K562 (cell line): ENCODE measurements at regions not wholly inside any gene's neighbourhood (a gene's known extent, or its start where the extent isn't known, plus 50 kb on each side); places are given as distances from the start of the nearest gene placed in this dataset.

Experiments used
- ATAC-seq: fragments of 200-7000 bp; cut with Tn5 transposase; 3 replicates; pipeline ENCODE4 v1.9.1; 2020; ENCODE audit warnings: moderate library complexity
- BruUV-seq: library from RNA; stranded (reverse); fragments of 400-500 nt; replicated peaks from 2 replicates; lab custom pipeline; 2021; lab: Mats Ljungman, UMichigan
- CTCF ChIA-PET: fragments of 300-600 bp; formaldehyde crosslinking; extraction: SDS; loops from one replicate; lab custom pipeline; 2021; ENCODE audit warnings: low intra/inter-chr PET ratio; lab: Yijun Ruan, JAX
- POLR2A ChIA-PET: fragments of 300-600, 350-650 bp; sonication (Branson Sonifier 250); formaldehyde crosslinking; extraction: SDS; loops from one replicate; lab custom pipeline; 2021; ENCODE audit warnings: antibody characterized with exemption, inconsistent platforms; lab: Yijun Ruan, JAX
- DNase-seq, 4 experiments: peaks; one replicate each; pipeline versions ENCODE4 v3.0.0 to v3.0.0-alpha.2; 2011 to 2018; ENCODE audit warnings: low spot score in 3 of 4, mixed read lengths in 3 of 4; ENCODE audit errors: extremely low read depth in 1 of 4
- FAIRE-seq: peaks from 2 replicates; lab custom pipeline; 2011; peaks lifted over from hg19 to GRCh38; lab: Jason Lieb, UNC
- H2AFZ ChIP-seq: 2 replicates; pipeline ENCODE4 v1.6.0; 2011; ENCODE audit warnings: low read depth, low read length, control low read depth, inconsistent platforms
- H3K27ac ChIP-seq: fragments of 200-600 bp; 3 replicates; pipeline ENCODE4 v1.8.0; 2011; ENCODE audit warnings: low read depth, mild to moderate bottlenecking, control low read depth, inconsistent platforms, low read length, moderate library complexity, mixed read lengths; ENCODE audit errors: extremely low read depth
- H3K27me3 ChIP-seq, 2 experiments: fragments of 300-600 bp in 1 of 2; 2 replicates in 1 of 2; 3 replicates in 1 of 2; pipeline versions ENCODE4 v1.6.0 to v1.8.0; 2011; ENCODE audit warnings: inconsistent platforms in 2 of 2, low read length in 2 of 2, mild to moderate bottlenecking in 1 of 2, mixed read lengths in 1 of 2, moderate library complexity in 1 of 2; ENCODE audit not compliant: control insufficient read depth in 2 of 2, insufficient read depth in 2 of 2
- H3K36me3 ChIP-seq: fragments of 300-600 bp; 3 replicates; pipeline ENCODE4 v1.8.0; 2011; ENCODE audit warnings: mild to moderate bottlenecking, low read length, inconsistent platforms; ENCODE audit not compliant: control insufficient read depth, insufficient read depth
- H3K4me1 ChIP-seq, 2 experiments: fragments of 200-600 bp in 1 of 2; replicated peaks in 1 of 2; 2 replicates in 1 of 2; 3 replicates in 1 of 2; pipeline versions ENCODE4 v1.5.1 to v1.8.0; 2011; ENCODE audit warnings: inconsistent platforms in 2 of 2, low read length in 2 of 2, mild to moderate bottlenecking in 1 of 2, mixed read lengths in 1 of 2, moderate library complexity in 1 of 2; ENCODE audit not compliant: control insufficient read depth in 2 of 2, insufficient read depth in 2 of 2
- H3K4me2 ChIP-seq: 2 replicates; pipeline ENCODE4 v1.6.1; 2011; ENCODE audit warnings: low read length, control low read depth, inconsistent platforms, mixed read lengths; ENCODE audit not compliant: insufficient read depth
- H3K4me3 ChIP-seq: fragments of 200-600 bp; sonication (generic), shearing (Covaris generic); 2 replicates; pipeline ENCODE4 v1.5.1; 2016; ENCODE audit warnings: control low read depth, inconsistent platforms
- H3K79me2 ChIP-seq: fragments of 200-600 bp; 3 replicates; pipeline ENCODE4 v1.8.0; 2011; ENCODE audit warnings: low read length, inconsistent platforms; ENCODE audit not compliant: control insufficient read depth, insufficient read depth
- H3K9ac ChIP-seq, 2 experiments: 2 replicates each; pipeline versions ENCODE4 v1.6.0 to v1.6.1; 2011; ENCODE audit warnings: low read depth in 2 of 2, low read length in 2 of 2, control low read depth in 1 of 2, inconsistent platforms in 1 of 2, mild to moderate bottlenecking in 1 of 2, mixed read lengths in 1 of 2; ENCODE audit not compliant: insufficient read depth in 1 of 2
- H3K9me1 ChIP-seq: one replicate; pipeline ENCODE4 v1.6.0; 2011; ENCODE audit warnings: inconsistent platforms, mild to moderate bottlenecking, low read length, moderate library complexity; ENCODE audit not compliant: control insufficient read depth, insufficient read depth
- H3K9me3 ChIP-seq: replicated peaks from 2 replicates; pipeline ENCODE4 v1.5.1; 2011; ENCODE audit warnings: low read depth, low read length, inconsistent platforms; ENCODE audit not compliant: control insufficient read depth, insufficient read depth
- H4K20me1 ChIP-seq: replicated peaks from 2 replicates; pipeline ENCODE4 v1.6.1; 2011; ENCODE audit warnings: low read length, inconsistent platforms, mixed read lengths; ENCODE audit not compliant: control insufficient read depth, insufficient read depth
- GABPB2 ChIP-seq: fragments of 250-450 bp; sonication (Bioruptor Pico); conservative IDR thresholded peaks from 2 replicates; pipeline ENCODE4 v1.5.1; 2021; ENCODE audit warnings: mild to moderate bottlenecking
- ID3 ChIP-seq, 2 experiments: fragments of 250-450 bp in 1 of 2; fragments of 450-650 bp in 1 of 2; sonication (Bioruptor Pico) in 1 of 2; IDR thresholded peaks; 2 replicates each; pipeline versions ENCODE4 v1.6.1 to v1.8.0; 2016 to 2021; ENCODE audit warnings: mild to moderate bottlenecking in 2 of 2, moderate library complexity in 2 of 2, missing compliant biosample characterization in 1 of 2, missing genetic modification characterization in 1 of 2
- IRF2 ChIP-seq: sonication (generic); formaldehyde crosslinking; IDR thresholded peaks from 2 replicates; pipeline ENCODE4 v1.8.1; 2022; ENCODE audit warnings: mild to moderate bottlenecking, missing genetic modification reagents
- NONO ChIP-seq, 2 experiments: fragments of 200-400 bp in 1 of 2; fragments of 450-650 bp in 1 of 2; formaldehyde crosslinking in 1 of 2; IDR thresholded peaks; 2 replicates each; pipeline ENCODE4 v1.6.1; 2017; ENCODE audit warnings: low read depth in 2 of 2, mild to moderate bottlenecking in 2 of 2, moderate library complexity in 2 of 2, low read length in 1 of 2
- NR0B1 ChIP-seq: fragments of 450-650 bp; IDR thresholded peaks from one replicate; pipeline ENCODE4 v1.6.1; 2018; ENCODE audit warnings: mild to moderate bottlenecking, moderate library complexity; ENCODE audit not compliant: partially characterized antibody
- NR2C2 ChIP-seq, 2 experiments: fragments of 200-800 bp in 1 of 2; sonication (Bioruptor generic) in 1 of 2; sonication (generic) in 1 of 2; formaldehyde crosslinking in 1 of 2; IDR thresholded peaks; 2 replicates each; pipeline versions ENCODE4 v1.6.1 to v1.8.0; 2016 to 2022; ENCODE audit warnings: mild to moderate bottlenecking in 1 of 2, missing compliant biosample characterization in 1 of 2, missing genetic modification characterization in 1 of 2, missing genetic modification reagents in 1 of 2
- RBM15 ChIP-seq: fragments of 200-400 bp; formaldehyde crosslinking; IDR thresholded peaks from 2 replicates; pipeline ENCODE4 v1.6.1; 2018; ENCODE audit warnings: mild to moderate bottlenecking, low read length, moderate library complexity; ENCODE audit not compliant: insufficient read depth
- SMARCC2 ChIP-seq: fragments of 450-650 bp; IDR thresholded peaks from 2 replicates; pipeline ENCODE4 v1.6.1; 2017; ENCODE audit warnings: antibody characterized with exemption, moderate library complexity, mild to moderate bottlenecking, low read depth
- ZC3H4 ChIP-seq: sonication (generic); formaldehyde crosslinking; IDR thresholded peaks from 2 replicates; pipeline ENCODE4 v1.9.0; 2021; ENCODE audit warnings: missing genetic modification reagents, borderline replicate concordance
- ZNF134 ChIP-seq: fragments of 250-450 bp; sonication (Bioruptor Pico); conservative IDR thresholded peaks from 2 replicates; pipeline ENCODE4 v1.4.0; 2020
- ZNF561 ChIP-seq: fragments of 450-650 bp; formaldehyde crosslinking; conservative IDR thresholded peaks from 2 replicates; pipeline ENCODE4 v1.4.0; 2020; ENCODE audit warnings: mild to moderate bottlenecking, moderate library complexity
- ZZZ3 ChIP-seq: fragments of 450-650 bp; IDR thresholded peaks from 2 replicates; pipeline ENCODE4 v1.6.1; 2016; ENCODE audit warnings: antibody characterized with exemption, mild to moderate bottlenecking, moderate library complexity
- WGBS: fragments of 100-300 bp; shearing (Covaris generic); methylation state at CpG from one replicate; pipeline ENCODE4 v1.1.6; 2016; ENCODE audit warnings: low coverage, mixed read lengths; ENCODE audit not compliant: insufficient coverage; ENCODE audit errors: missing lambda C conversion rate; 5-methylcytosine and 5-hydroxymethylcytosine counted together
- in situ Hi-C: fragments of 300-500 bp; cut with MboI; formaldehyde crosslinking; loops from 4 replicates; pipeline ENCODE4 v1.15.0; 2018; ENCODE audit warnings: inconsistent platforms, mixed read lengths
- intact Hi-C: fragments of 100-400 bp; cut with micrococcal nuclease; formaldehyde crosslinking; loops from 2 replicates; pipeline ENCODE4 v1.14.2; 2022

- TF ChIP-seq NR0B1 (no peak), ZNF134 (no peak)
Measured at GRCh38 chr16:65944361-65944760, 422.1 kb upstream of the CDH5 start (continued).

GRCh38 chr16:65940711-65941110, 425.8 kb upstream of the CDH5 start:
- in situ Hi-C loops (no loop called here), intact Hi-C loops (no loop called here)
- no peak for TF ChIP-seq ZNF561 (CRISPR knock-in tag)
- TF ChIP-seq IRF2, result no peak
- no peak for TF ChIP-seq RBM15
- no peak for TF ChIP-seq SMARCC2
- TF ChIP-seq NR2C2 (CRISPR knock-in tag; IDR thresholded peaks at IDR 0.05), result no peak
- no peak for TF ChIP-seq NR2C2 (tag; IDR thresholded peaks at IDR 0.05)
- no peak for TF ChIP-seq ZC3H4 (CRISPR knock-in tag)
- no peak for TF ChIP-seq ZZZ3
- no peak for TF ChIP-seq NONO (IDR thresholded peaks at IDR 0.05; ENCODE audit: low read depth in 2 of 2, low read length in 1 of 2)
- TF ChIP-seq ID3 (CRISPR knock-in tag; IDR thresholded peaks at IDR 0.05), result no peak
- TF ChIP-seq ID3 (tag; IDR thresholded peaks at IDR 0.05), result no peak
- TF ChIP-seq GABPB2 (CRISPR knock-in tag), result no peak
- H3K27me3 ChIP-seq, result no peaks in the 10 kb centered on the region
- no peaks in the 10 kb centered on the region for H4K20me1 ChIP-seq
- no peak overlapping the region for H3K27ac ChIP-seq
- ATAC-seq (no peak), DNase-seq (no peak), FAIRE-seq (no peak)
- no peak overlapping the region for H3K9ac ChIP-seq
- no peak overlapping the region for H3K4me3 ChIP-seq
- H3K79me2 ChIP-seq, result no peaks in the 10 kb centered on the region
- POLR2A ChIA-PET, result no interaction called here
- WGBS, result 0% methylated on average over 1 of the region's 1 CpG
- H2AFZ ChIP-seq, result no peak overlapping the region
- no peaks in the 10 kb centered on the region for H3K4me1 ChIP-seq
- no peaks in the 10 kb centered on the region for H3K9me1 ChIP-seq
- H3K36me3 ChIP-seq, result no peaks in the 10 kb centered on the region
- CTCF ChIA-PET, result no interaction called here
- BruUV-seq, result no TSS peak
- no peaks in the 10 kb centered on the region for H3K9me3 ChIP-seq
- no peak overlapping the region for H3K4me2 ChIP-seq
